Caco-2 (cell line): ENCODE measurements at regions not wholly inside any gene's neighbourhood (a gene's known extent, or its start where the extent isn't known, plus 50 kb on each side); places are given as distances from the start of the nearest gene placed in this dataset.

Experiments used
- BruUV-seq: library from RNA; stranded (reverse); fragments of 400-500 nt; replicated peaks from 2 replicates; lab custom pipeline; 2021; lab: Mats Ljungman, UMichigan
- CTCF ChIA-PET: fragments of 300-600 bp; sonication (Branson Sonifier 250); formaldehyde crosslinking; loops from one replicate; lab custom pipeline; 2022; ENCODE audit warnings: antibody characterized with exemption; lab: Charles Lee
- POLR2A ChIA-PET: fragments of 300-600 bp; sonication (Branson Sonifier 250); formaldehyde crosslinking; loops from one replicate; lab custom pipeline; 2022; ENCODE audit warnings: antibody characterized with exemption; lab: Charles Lee
- DNase-seq, 2 experiments: peaks; one replicate each; pipeline versions ENCODE4 v3.0.0 to v3.0.0-alpha.2; 2020 to 2022
- H3K27me3 ChIP-seq: replicated peaks from 2 replicates; pipeline ENCODE4 v1.6.0; 2011; ENCODE audit warnings: low read length; ENCODE audit not compliant: control insufficient read depth, insufficient read depth
- H3K36me3 ChIP-seq: 2 replicates; pipeline ENCODE4 v1.5.1; 2011; ENCODE audit warnings: low read length; ENCODE audit not compliant: control insufficient read depth, insufficient read depth
- H3K4me1 ChIP-seq: fragments of 250-450 bp; sonication (Bioruptor Pico); 2 replicates; pipeline ENCODE4 v1.5.1; 2020; ENCODE audit warnings: mild to moderate bottlenecking
- H3K4me3 ChIP-seq: 2 replicates; pipeline ENCODE4 v1.5.1; 2011; ENCODE audit warnings: low read depth, mild to moderate bottlenecking, control low read depth, low read length
- H3K9me3 ChIP-seq: fragments of 250-450 bp; sonication (Bioruptor Pico); 2 replicates; pipeline ENCODE4 v1.5.1; 2020; ENCODE audit warnings: mild to moderate bottlenecking, moderate library complexity
- H3K27ac Mint-ChIP-seq: one replicate; pipeline ENCODE4 v1.8.0; 2022; ENCODE audit warnings: mixed read lengths; ENCODE audit not compliant: unreplicated experiment
- H3K27me3 Mint-ChIP-seq: one replicate; pipeline ENCODE4 v1.8.0; 2022; ENCODE audit warnings: mixed read lengths; ENCODE audit not compliant: insufficient read depth, unreplicated experiment
- H3K36me3 Mint-ChIP-seq: one replicate; pipeline ENCODE4 v1.8.0; 2022; ENCODE audit warnings: mild to moderate bottlenecking, mixed read lengths; ENCODE audit not compliant: insufficient read depth, unreplicated experiment
- H3K4me1 Mint-ChIP-seq: one replicate; pipeline ENCODE4 v1.8.0; 2022; ENCODE audit warnings: low read depth, mixed read lengths; ENCODE audit not compliant: unreplicated experiment
- H3K4me3 Mint-ChIP-seq: one replicate; pipeline ENCODE4 v1.8.0; 2022; ENCODE audit warnings: mild to moderate bottlenecking, moderate library complexity, mixed read lengths; ENCODE audit not compliant: unreplicated experiment
- H3K9me3 Mint-ChIP-seq: one replicate; pipeline ENCODE4 v1.8.0; 2022; ENCODE audit warnings: mixed read lengths; ENCODE audit not compliant: unreplicated experiment
- intact Hi-C: fragments of 100-400 bp; cut with micrococcal nuclease; formaldehyde crosslinking; loops from one replicate; pipeline ENCODE4 v1.10.0; 2022; ENCODE audit not compliant: unreplicated experiment
- TF ChIP-seq, protein P1 (sequence below), 2 experiments: fragments of 200-600 bp in 1 of 2; IDR thresholded peaks; 1 replicate in 1 of 2; 2 replicates in 1 of 2; pipeline versions ENCODE4 v1.5.1 to v1.8.0; 2011 to 2022; ENCODE audit warnings: antibody characterized with exemption in 1 of 2, control low read depth in 1 of 2, inconsistent platforms in 1 of 2, low read depth in 1 of 2, low read length in 1 of 2, mild to moderate bottlenecking in 1 of 2, moderate library complexity in 1 of 2; ENCODE audit not compliant: insufficient read depth in 1 of 2, severe bottlenecking in 1 of 2, unreplicated experiment in 1 of 2

DNA sequence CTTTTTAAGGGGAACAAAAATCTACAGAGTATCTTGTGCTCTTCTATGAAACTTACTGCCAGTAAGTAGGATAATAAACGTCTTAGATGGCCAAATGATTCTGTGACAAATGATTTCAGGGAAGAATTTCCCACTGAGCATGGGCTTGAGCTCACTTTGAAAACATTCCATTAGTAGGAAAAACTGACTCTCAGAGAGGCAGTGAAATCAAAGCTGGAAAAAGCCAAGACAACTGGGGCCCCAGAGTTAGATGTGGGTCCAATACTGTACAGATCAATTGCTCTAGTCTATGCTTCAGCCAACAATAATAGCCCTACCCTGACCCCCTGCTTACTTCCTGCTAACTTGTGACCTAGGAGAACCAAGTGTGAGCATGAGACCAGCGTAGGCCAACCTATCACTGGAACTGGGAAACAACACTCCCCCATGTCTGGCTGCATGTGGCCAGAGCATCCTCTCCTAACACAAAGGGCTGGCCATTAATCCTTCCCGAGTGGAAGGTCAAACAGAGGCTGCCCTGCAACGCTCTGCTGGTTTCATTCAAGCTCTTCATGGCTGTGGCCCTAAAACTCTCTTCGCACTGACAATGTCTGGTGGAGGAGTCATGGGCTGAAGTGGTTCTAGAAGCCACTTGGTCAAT, 68.8 kb downstream of the FOXB1 start:
- Mint-ChIP-seq H3K4me1 (no peaks in the 10 kb centered on the region), H3K9me3 (no peaks in the 10 kb centered on the region), H3K27ac (no peak overlapping the region), H3K4me3 (no peak overlapping the region), H3K36me3 (no peaks in the 10 kb centered on the region), H3K27me3 (peaks cover 15% of the 10 kb centered on the region)
- no peak for DNase-seq
- no peaks in the 10 kb centered on the region for H3K27me3 ChIP-seq
- H3K36me3 ChIP-seq: no peaks in the 10 kb centered on the region
- no peak overlapping the region for H3K4me3 ChIP-seq
- ChIA-PET CTCF (no interaction called here), POLR2A (no interaction called here)
- intact Hi-C loops: no loop called here
- BruUV-seq: no TSS peak
- TF ChIP-seq, protein P1, sequence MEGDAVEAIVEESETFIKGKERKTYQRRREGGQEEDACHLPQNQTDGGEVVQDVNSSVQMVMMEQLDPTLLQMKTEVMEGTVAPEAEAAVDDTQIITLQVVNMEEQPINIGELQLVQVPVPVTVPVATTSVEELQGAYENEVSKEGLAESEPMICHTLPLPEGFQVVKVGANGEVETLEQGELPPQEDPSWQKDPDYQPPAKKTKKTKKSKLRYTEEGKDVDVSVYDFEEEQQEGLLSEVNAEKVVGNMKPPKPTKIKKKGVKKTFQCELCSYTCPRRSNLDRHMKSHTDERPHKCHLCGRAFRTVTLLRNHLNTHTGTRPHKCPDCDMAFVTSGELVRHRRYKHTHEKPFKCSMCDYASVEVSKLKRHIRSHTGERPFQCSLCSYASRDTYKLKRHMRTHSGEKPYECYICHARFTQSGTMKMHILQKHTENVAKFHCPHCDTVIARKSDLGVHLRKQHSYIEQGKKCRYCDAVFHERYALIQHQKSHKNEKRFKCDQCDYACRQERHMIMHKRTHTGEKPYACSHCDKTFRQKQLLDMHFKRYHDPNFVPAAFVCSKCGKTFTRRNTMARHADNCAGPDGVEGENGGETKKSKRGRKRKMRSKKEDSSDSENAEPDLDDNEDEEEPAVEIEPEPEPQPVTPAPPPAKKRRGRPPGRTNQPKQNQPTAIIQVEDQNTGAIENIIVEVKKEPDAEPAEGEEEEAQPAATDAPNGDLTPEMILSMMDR (IDR thresholded peaks at IDR 0.05; ENCODE audit: insufficient read depth in 1 of 2, low read depth in 1 of 2, low read length in 1 of 2, severe bottlenecking in 1 of 2, unreplicated experiment in 1 of 2): no peak
- no peaks in the 10 kb centered on the region for H3K9me3 ChIP-seq
- H3K4me1 ChIP-seq: no peaks in the 10 kb centered on the region

DNA sequence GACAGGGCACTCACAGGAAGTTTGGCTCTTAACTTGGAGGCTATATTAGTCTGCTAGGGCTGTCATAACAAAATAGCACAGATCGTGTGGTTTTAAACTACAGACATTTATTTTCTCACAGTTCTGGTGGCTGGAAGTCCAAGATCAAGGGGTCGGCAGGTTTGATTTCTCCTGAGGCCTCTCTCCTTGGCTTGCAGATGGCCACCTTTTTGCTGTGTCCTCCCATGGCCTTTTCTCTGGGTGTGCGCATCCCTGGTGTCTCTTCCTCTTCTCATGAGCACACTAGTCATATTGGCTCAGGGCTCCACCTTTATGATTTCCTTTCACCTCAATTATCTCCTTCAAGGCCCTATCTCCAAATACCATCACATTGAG, 69.3 kb downstream of the FOXB1 start:
- H3K9me3 Mint-ChIP-seq: no peaks in the 10 kb centered on the region
- Histone ChIP-seq H3K9me3 (no peaks in the 10 kb centered on the region), H3K36me3 (no peaks in the 10 kb centered on the region), H3K27me3 (no peaks in the 10 kb centered on the region), H3K4me1 (no peaks in the 10 kb centered on the region), H3K4me3 (no peak overlapping the region)
- BruUV-seq: no TSS peak
- no peak overlapping the region for H3K27ac Mint-ChIP-seq
- intact Hi-C loops: no loop called here
- POLR2A ChIA-PET: no interaction called here
- CTCF ChIA-PET: no interaction called here
- TF ChIP-seq, protein P1 (IDR thresholded peaks at IDR 0.05; ENCODE audit: insufficient read depth in 1 of 2, low read depth in 1 of 2, low read length in 1 of 2, severe bottlenecking in 1 of 2, unreplicated experiment in 1 of 2): no peak
- no peak overlapping the region for H3K4me3 Mint-ChIP-seq
- peaks cover 15% of the 10 kb centered on the region for H3K27me3 Mint-ChIP-seq
- DNase-seq: no peak
- H3K36me3 Mint-ChIP-seq: no peaks in the 10 kb centered on the region
- H3K4me1 Mint-ChIP-seq: no peaks in the 10 kb centered on the region

DNA sequence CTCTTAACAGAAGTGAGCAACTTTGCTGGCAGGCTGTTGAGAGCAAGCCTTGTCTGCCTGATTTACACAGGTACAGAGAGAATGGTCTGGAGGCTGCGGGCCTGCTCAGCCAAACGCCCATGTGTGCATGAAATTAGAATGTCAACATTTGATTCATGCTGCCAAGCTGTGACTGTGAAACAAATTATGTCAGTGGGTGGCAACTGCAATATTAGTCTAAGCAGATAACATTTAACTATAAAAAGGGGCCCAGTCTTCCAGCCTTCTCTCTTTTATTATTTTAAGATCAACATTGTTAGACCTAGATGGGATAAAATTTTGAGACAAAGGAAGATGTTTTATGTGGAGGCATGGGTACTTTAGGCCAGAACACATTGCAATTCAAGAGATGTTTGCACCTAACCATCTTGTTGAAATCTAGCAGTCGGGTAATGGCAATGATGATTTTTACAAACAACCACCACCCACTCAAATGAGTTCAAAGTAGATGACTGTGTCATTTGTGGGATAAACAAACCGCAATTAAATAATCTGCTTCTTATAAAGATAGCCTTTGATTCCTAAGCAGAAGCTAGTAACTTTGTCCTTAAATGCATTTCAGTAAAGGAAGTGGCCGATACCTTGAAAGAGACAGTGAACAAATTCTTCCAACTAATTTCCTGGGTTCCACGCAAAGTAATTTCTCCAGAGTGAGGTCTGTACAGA, 70.2 kb downstream of the FOXB1 start:
- TF ChIP-seq, protein P1 (IDR thresholded peaks at IDR 0.05; ENCODE audit: insufficient read depth in 1 of 2, low read depth in 1 of 2, low read length in 1 of 2, severe bottlenecking in 1 of 2, unreplicated experiment in 1 of 2): no peak
- H3K27me3 ChIP-seq: no peaks in the 10 kb centered on the region
- no peak overlapping the region for H3K27ac Mint-ChIP-seq
- no peaks in the 10 kb centered on the region for H3K36me3 ChIP-seq
- H3K4me1 Mint-ChIP-seq: peaks cover 5% of the 10 kb centered on the region
- no peaks in the 10 kb centered on the region for H3K9me3 Mint-ChIP-seq
- peaks cover 15% of the 10 kb centered on the region for H3K27me3 Mint-ChIP-seq
- no peak for DNase-seq
- BruUV-seq: no TSS peak
- no peaks in the 10 kb centered on the region for H3K36me3 Mint-ChIP-seq
- H3K4me1 ChIP-seq: no peaks in the 10 kb centered on the region
- intact Hi-C loops: no loop called here
- no peaks in the 10 kb centered on the region for H3K9me3 ChIP-seq
- H3K4me3 Mint-ChIP-seq: no peak overlapping the region
- ChIA-PET CTCF (no interaction called here), POLR2A (no interaction called here)
- H3K4me3 ChIP-seq: no peak overlapping the region
